ENCODE measurements at regions not wholly inside any gene's neighbourhood (a gene's known extent, or its start where the extent isn't known, plus 50 kb on each side); places are given as distances from the start of the nearest gene placed in this dataset.

GRCh38 chr5:25500635-25501034 lies 855.9 kb upstream of the CDH10 start:
- no peak for TF ChIP-seq CTCF (conservative IDR thresholded peaks at IDR 0.05; ENCODE audit: low read length)
- TF ChIP-seq EZH2phosphoT487 (IDR thresholded peaks at IDR 0.05; ENCODE audit: borderline replicate concordance, low read depth, low read length), result no peak

All from OCI-LY7 (cell line).